Nephron (organoid): ENCODE measurements at regions not wholly inside any gene's neighbourhood (a gene's known extent, or its start where the extent isn't known, plus 50 kb on each side); places are given as distances from the start of the nearest gene placed in this dataset.

Experiments
- H3K27ac Mint-ChIP-seq, 3 experiments: 2 replicates each; pipeline ENCODE4 v1.8.0; 2020; ENCODE audit warnings: mixed read lengths in 3 of 3, mild to moderate bottlenecking in 2 of 3, moderate library complexity in 1 of 3
- H3K27me3 Mint-ChIP-seq: 2 replicates; pipeline ENCODE4 v1.8.0; 2021; ENCODE audit warnings: low read depth, mild to moderate bottlenecking, moderate library complexity, mixed read lengths
- H3K36me3 Mint-ChIP-seq: 2 replicates; pipeline ENCODE4 v1.8.0; 2020; ENCODE audit warnings: low read depth, mixed read lengths
- H3K4me1 Mint-ChIP-seq: 2 replicates; pipeline ENCODE4 v1.8.0; 2020; ENCODE audit warnings: mixed read lengths
- H3K4me3 Mint-ChIP-seq, 3 experiments: 2 replicates each; pipeline ENCODE4 v1.8.0; 2020; ENCODE audit warnings: mild to moderate bottlenecking in 3 of 3, mixed read lengths in 3 of 3, moderate library complexity in 2 of 3
- H3K9me3 Mint-ChIP-seq: 2 replicates; pipeline ENCODE4 v1.8.0; 2020; ENCODE audit warnings: mixed read lengths
- TF ChIP-seq, protein P1 (sequence below), 3 experiments: fragments of 200-600 bp; sonication (generic); IDR thresholded peaks; one replicate each; pipeline ENCODE4 v1.5.0; 2021; ENCODE audit warnings: antibody characterized with exemption in 3 of 3; ENCODE audit not compliant: unreplicated experiment in 3 of 3

DNA sequence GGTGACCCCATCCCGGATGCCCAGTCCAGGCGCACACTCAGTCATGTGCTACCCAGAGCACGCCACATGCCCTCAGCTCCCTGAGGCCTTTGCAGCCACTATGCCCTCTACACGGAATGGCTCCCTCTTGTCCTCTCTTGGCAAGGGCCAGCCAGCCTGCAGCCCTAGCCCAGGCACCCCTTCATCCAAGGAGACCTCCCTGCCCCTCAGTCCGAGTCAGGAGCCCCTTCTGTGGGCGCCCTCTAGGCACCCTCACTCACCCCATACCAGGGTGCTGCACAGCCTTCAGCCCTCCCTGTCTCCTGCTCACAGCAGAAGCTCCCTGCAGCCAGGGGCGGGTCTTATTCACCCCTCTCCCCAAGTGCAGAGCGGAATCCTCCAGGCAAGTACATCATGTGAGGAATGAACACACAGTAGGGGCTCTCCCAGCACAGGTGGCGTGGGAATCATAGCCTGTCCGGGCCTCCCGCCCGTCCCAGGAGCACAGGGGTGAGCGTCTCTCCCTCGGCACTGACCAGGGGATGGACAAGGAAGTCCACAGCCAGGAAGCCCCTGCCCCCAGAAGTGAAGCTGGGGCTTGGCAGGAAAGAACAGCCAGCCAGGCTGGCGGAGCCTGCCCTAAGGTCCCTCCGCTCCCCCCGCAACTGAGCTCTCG lies 186.9 kb downstream of the RBFOX3 start:
- Mint-ChIP-seq H3K9me3 (no peaks in the 10 kb centered on the region), H3K4me3 (no peak overlapping the region), H3K27me3 (peaks cover 37% of the 10 kb centered on the region), H3K36me3 (no peaks in the 10 kb centered on the region), H3K27ac (no peak overlapping the region), H3K4me1 (no peaks in the 10 kb centered on the region)
- TF ChIP-seq, protein P1, sequence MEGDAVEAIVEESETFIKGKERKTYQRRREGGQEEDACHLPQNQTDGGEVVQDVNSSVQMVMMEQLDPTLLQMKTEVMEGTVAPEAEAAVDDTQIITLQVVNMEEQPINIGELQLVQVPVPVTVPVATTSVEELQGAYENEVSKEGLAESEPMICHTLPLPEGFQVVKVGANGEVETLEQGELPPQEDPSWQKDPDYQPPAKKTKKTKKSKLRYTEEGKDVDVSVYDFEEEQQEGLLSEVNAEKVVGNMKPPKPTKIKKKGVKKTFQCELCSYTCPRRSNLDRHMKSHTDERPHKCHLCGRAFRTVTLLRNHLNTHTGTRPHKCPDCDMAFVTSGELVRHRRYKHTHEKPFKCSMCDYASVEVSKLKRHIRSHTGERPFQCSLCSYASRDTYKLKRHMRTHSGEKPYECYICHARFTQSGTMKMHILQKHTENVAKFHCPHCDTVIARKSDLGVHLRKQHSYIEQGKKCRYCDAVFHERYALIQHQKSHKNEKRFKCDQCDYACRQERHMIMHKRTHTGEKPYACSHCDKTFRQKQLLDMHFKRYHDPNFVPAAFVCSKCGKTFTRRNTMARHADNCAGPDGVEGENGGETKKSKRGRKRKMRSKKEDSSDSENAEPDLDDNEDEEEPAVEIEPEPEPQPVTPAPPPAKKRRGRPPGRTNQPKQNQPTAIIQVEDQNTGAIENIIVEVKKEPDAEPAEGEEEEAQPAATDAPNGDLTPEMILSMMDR (IDR thresholded peaks at IDR 0.05; ENCODE audit: unreplicated experiment in 3 of 3), result no peak

DNA sequence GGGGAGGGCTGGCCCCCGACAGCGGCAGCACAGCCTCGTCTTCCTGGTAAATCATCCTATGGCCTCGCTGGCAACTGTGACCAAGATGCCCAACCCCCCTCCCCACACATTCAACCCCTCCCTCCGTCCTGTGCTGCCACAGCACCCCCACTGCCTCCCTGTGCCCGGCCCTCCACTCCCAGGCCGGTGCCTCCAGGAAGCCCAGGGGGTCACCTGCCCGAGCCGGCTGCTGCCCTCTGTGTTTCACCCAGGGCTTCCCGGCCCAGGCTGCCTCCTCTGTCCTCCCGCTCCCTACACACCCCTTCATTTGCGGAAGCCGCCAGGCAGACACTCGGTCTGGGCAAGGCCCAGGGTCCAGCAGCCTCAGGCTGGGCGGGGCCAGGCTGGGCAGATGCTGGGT lies 188.6 kb downstream of the RBFOX3 start:
- no peak overlapping the region for H3K4me3 Mint-ChIP-seq
- TF ChIP-seq, protein P1 (IDR thresholded peaks at IDR 0.05; ENCODE audit: unreplicated experiment in 3 of 3), result no peak
- peaks cover 42% of the 10 kb centered on the region for H3K27me3 Mint-ChIP-seq
- no peaks in the 10 kb centered on the region for H3K36me3 Mint-ChIP-seq
- H3K4me1 Mint-ChIP-seq, result no peaks in the 10 kb centered on the region
- H3K27ac Mint-ChIP-seq, result no peak overlapping the region
- H3K9me3 Mint-ChIP-seq, result no peaks in the 10 kb centered on the region

DNA sequence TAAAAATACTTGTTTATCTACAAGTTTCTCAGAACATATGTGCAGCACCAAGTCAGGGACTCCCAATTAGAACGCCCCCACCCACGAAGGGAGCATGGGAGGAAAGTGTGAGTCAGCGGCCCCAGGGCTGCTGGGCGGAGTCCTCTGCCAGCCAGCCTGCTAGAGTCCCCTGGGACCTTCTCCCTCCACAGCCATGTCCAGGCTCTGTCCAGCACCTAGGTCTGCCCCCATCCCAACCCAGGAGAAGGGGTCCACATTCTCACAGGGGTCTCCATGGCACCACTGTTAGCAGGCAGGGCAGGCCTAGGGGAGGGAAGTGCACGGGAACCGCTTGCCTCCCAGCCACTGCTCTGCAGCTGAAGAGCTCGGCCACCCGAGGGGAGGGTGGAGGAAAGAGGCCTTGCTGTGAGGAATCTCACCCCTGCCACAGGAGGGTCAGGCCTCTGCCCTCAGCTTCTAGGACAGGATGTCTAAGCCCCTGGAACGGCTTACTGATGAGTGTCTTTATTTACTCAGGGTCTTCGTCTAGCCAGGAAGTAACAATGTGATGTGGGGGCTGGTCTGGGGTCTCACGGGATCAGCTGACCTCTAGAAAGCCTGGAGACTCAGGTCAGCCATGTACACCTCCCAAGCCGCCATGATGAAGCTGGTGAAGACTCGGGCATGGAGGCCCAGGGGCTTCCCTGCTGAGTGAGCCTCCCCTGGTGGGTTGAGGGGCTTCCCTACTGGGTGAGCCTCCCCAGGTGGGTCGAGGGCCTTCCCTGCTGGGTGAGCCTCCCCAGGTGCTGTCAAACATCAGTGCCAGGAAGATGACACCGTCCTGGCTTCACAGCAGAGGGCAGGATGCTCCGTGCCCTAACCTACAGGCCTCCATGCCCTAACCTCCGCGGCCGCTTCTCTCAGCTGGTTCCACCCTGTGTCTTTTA lies 190.3 kb downstream of the RBFOX3 start:
- Mint-ChIP-seq H3K27me3 (peaks cover 48% of the 10 kb centered on the region), H3K36me3 (no peaks in the 10 kb centered on the region), H3K4me1 (no peaks in the 10 kb centered on the region), H3K4me3 (no peak overlapping the region), H3K27ac (no peak overlapping the region), H3K9me3 (no peaks in the 10 kb centered on the region)
- TF ChIP-seq, protein P1 (IDR thresholded peaks at IDR 0.05; ENCODE audit: unreplicated experiment in 3 of 3), result no peak

DNA sequence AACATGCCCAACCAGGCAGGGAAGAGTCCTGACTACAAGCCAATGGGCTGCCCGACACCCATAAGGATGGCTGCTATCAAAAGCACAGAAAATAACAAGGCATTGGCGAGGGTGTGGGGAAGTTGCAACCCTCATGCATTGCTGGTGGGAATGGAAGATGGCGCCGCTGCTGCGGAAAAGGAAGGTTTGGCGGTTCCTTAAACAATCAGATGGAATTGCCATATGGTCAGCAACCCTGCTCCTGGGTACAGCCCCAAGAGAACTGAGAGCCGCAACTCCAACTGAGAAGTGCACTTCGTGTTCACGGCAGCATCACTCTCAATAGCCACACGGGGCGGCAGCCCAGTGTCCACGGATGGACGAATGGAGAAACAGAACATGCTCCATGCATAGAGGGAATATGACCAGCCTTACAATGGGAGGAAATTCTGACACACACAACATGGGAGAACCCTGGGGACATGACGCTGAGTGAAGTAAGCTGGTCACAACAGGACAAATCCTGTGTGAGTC lies 193.3 kb downstream of the RBFOX3 start:
- TF ChIP-seq, protein P1 (IDR thresholded peaks at IDR 0.05; ENCODE audit: unreplicated experiment in 3 of 3), result no peak
- Mint-ChIP-seq H3K9me3 (no peaks in the 10 kb centered on the region), H3K27me3 (peaks cover 31% of the 10 kb centered on the region), H3K27ac (no peak overlapping the region), H3K4me1 (no peaks in the 10 kb centered on the region), H3K4me3 (no peak overlapping the region), H3K36me3 (no peaks in the 10 kb centered on the region)

- Mint-ChIP-seq H3K36me3 (no peaks in the 10 kb centered on the region), H3K4me1 (no peaks in the 10 kb centered on the region), H3K9me3 (no peaks in the 10 kb centered on the region), H3K4me3 (no peak overlapping the region), H3K27me3 (peaks cover 31% of the 10 kb centered on the region), H3K27ac (no peak overlapping the region)
- TF ChIP-seq, protein P1 (IDR thresholded peaks at IDR 0.05; ENCODE audit: unreplicated experiment in 3 of 3), result no peak
Measured at GRCh38 chr17:79415909-79416308, 194.9 kb downstream of the RBFOX3 start.
